ENCODE measurements at regions not wholly inside any gene's neighbourhood (a gene's known extent, or its start where the extent isn't known, plus 50 kb on each side); places are given as distances from the start of the nearest gene placed in this dataset.
"Not testable (repeated sequence)": the region's sequence is repeated elsewhere in the genome, so short reads cannot be mapped to it uniquely, and the experiment has no call there.

DNA sequence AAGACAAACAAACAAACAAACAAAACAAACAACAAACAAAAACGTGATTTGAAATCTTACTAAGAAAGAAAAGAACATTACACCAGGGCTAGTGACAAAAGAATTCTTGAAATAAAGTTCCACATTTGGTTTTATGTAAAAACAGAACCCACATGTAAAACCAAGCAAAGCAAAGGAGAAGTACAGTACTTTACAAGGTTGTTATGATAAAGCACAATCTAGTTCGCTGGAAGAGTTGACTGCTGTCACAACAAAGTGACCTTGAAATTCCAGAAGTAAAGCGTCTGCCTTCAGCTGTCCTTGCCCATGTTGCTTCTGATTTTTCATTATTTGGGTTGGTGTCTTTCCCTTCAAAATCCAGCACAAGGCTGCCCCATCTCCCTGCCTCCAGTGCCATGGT, 94.8 kb upstream of the CYRIA start:
- H3K36me3 ChIP-seq = no peaks in the 10 kb centered on the region
- peaks cover under 1% of the 10 kb centered on the region for H3K27me3 ChIP-seq
- DNase-seq (ENCODE audit: low read depth in 1 of 2, low spot score in 1 of 2) = no peak
- no peak for TF ChIP-seq CTCF (IDR thresholded peaks at IDR 0.05; ENCODE audit: low read depth, low read length)
- no peak overlapping the region for H3K4me3 ChIP-seq
- H3K4me1 ChIP-seq (ENCODE audit: low read depth) = no peaks in the 10 kb centered on the region
- no peak overlapping the region for H3K27ac ChIP-seq
- H3K9me3 ChIP-seq (ENCODE audit: low read depth) = no peaks in the 10 kb centered on the region

DNA sequence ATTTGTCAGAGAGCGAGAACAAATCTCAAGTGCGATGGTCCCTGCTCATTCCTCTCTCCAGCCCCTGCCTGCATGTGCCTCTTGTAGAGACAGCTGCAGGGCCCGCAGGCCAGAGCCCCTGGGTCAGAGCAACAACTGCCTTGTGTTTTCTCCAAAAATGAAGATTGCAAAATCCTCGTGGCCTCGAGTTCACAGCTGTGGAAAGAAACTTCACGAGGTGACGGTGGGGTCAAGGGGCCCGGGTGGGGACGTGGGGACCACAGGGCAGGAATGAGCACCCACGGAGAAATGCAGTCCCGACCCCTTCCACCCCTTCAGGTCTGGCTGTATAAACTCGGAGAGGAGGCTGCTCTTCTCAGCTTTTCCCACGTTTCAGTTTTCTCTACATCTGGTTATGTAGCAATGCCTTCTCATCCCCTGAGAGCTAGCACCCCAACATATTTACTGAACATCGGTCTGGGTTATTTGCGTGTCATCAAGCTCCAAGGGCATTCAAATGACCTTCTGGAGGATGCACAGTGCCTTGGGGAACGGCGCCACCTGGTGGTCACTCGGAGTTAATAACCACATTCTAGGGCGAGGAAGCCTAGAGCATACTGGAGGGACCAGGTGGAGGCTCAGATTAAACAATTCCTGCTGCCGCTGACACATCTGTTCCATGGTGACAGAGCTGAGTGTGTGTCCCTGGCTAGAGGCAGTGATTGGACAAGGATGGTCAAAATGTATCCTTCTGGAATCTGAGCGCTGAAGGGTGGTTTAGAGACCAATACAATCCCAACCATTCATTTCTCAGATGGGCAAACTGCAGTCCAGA, 91.4 kb upstream of the CYRIA start:
- DNase-seq (ENCODE audit: low read depth in 1 of 2, low spot score in 1 of 2) = peak; percentile 76 to 82
- Histone ChIP-seq H3K4me1 (ENCODE audit: low read depth) (no peaks in the 10 kb centered on the region), H3K9me3 (ENCODE audit: low read depth) (no peaks in the 10 kb centered on the region), H3K4me3 (no peak overlapping the region), H3K36me3 (no peaks in the 10 kb centered on the region), H3K27ac (no peak overlapping the region), H3K27me3 (peaks cover 3% of the 10 kb centered on the region)
- TF ChIP-seq CTCF (IDR thresholded peaks at IDR 0.05; ENCODE audit: low read depth, low read length) = peak; percentile 80

DNA sequence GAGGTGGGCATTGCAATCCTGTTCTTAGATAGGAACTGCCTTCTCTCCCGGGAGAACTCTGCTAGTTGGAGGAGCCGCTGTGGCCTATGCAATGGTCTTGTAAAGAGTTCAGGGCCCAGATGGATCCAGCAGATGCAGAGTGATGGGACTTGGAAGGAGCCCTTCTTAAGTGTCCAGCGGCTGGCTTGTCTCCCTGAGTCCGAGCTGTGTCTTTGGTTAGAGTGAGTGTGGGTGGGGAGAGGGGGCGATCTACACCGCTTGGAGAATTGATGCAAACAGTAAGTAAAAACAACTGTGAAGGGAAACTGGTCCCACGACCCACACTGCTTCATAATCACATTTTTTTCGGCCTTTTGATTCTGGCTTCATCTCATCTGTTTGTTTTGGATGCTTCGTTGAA, 89.8 kb upstream of the CYRIA start:
- Histone ChIP-seq H3K27ac (no peak overlapping the region), H3K4me3 (no peak overlapping the region), H3K9me3 (ENCODE audit: low read depth) (no peaks in the 10 kb centered on the region), H3K36me3 (no peaks in the 10 kb centered on the region), H3K4me1 (ENCODE audit: low read depth) (no peaks in the 10 kb centered on the region), H3K27me3 (peaks cover 3% of the 10 kb centered on the region)
- TF ChIP-seq CTCF (IDR thresholded peaks at IDR 0.05; ENCODE audit: low read depth, low read length) = no peak
- DNase-seq (ENCODE audit: low read depth in 1 of 2, low spot score in 1 of 2) = no peak

DNA sequence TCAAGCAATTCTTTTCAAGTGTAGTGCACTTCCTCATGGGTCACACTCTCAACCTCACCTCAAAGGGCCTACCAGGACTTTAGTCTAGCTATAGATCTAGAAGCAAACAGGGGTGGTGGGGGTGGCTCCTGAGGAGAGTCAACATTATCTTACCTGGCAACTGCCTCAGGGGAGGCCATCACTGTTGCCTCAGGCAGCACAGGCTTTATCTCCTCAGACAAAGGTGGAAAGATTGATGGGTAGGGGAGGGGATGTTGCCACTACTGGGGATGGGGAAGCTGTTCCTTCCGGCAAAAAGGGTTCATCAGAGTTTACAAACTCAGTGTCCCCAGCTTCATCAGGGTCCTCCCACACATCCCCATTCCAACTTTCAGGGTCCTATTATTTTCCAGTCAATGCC, 87.4 kb upstream of the CYRIA start:
- DNase-seq (ENCODE audit: low read depth in 1 of 2, low spot score in 1 of 2); H3K4me3 ChIP-seq; H3K4me1 ChIP-seq (ENCODE audit: low read depth); H3K27ac ChIP-seq; H3K27me3 ChIP-seq; H3K36me3 ChIP-seq; H3K9me3 ChIP-seq (ENCODE audit: low read depth): not testable (repeated sequence)

- not testable (repeated sequence) for H3K9me3 ChIP-seq (ENCODE audit: low read depth); H3K36me3 ChIP-seq; H3K27ac ChIP-seq; DNase-seq (ENCODE audit: low read depth in 1 of 2, low spot score in 1 of 2); H3K27me3 ChIP-seq; H3K4me3 ChIP-seq
- H3K4me1 ChIP-seq (ENCODE audit: low read depth) = peaks cover 12% of the 10 kb centered on the region
Observed at GRCh38 chr2:16750925-16751214, 85.2 kb upstream of the CYRIA start.

DNA sequence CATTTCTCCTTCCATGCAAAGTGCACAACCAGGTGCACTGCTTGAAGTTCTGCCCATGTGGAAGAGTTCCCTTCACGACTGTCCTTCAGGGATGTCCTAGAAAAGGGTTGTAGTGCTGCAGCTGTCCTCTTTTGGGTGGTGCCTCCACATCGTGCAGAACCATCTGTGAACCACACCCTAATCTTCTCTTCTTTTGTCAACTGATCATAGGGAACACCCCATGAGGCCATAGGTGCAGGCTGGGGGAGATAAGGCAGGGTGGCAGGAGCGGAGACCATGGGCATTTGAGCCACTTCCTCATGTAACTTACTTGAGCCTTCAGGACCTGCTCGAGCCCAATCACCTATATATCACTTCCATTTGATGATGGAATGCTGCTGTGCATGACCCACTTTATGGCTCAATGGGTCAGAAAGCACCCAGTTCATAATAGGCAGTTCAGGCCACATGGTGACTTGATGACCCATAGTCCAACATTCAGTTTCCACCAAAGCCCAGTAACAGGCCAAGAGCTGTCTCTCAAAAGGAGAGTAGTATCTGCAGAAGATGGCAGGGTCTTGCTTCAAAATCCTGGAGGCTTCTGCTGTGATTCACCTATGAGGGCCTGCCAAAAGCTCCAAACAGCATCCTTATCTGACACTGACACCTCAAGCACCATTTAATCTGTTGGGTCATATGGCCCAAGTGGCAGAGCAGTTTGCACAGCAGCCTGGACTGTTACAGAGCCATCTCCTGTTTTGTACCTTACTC, 84.7 kb upstream of the CYRIA start:
- DNase-seq (ENCODE audit: low read depth in 1 of 2, low spot score in 1 of 2) = no peak
- H3K9me3 ChIP-seq (ENCODE audit: low read depth) = no peaks in the 10 kb centered on the region
- H3K27ac ChIP-seq = no peak overlapping the region
- peaks cover 1% of the 10 kb centered on the region for H3K27me3 ChIP-seq
- TF ChIP-seq CTCF (IDR thresholded peaks at IDR 0.05; ENCODE audit: low read depth, low read length) = no peak
- H3K36me3 ChIP-seq = no peaks in the 10 kb centered on the region
- peaks cover 12% of the 10 kb centered on the region for H3K4me1 ChIP-seq (ENCODE audit: low read depth)
- H3K4me3 ChIP-seq = no peak overlapping the region

GRCh38 chr2:16748511-16749266, 83.1 kb upstream of the CYRIA start:
- not testable (repeated sequence) for DNase-seq (ENCODE audit: low read depth in 1 of 2, low spot score in 1 of 2); H3K27ac ChIP-seq; H3K4me3 ChIP-seq; H3K36me3 ChIP-seq; H3K27me3 ChIP-seq; H3K9me3 ChIP-seq (ENCODE audit: low read depth)
- H3K4me1 ChIP-seq (ENCODE audit: low read depth) = peaks cover 12% of the 10 kb centered on the region

All from cardiac muscle cell (in vitro differentiated cells and primary cell).